Esophagus squamous epithelium (tissue), 5 donors: ENCODE measurements at regions not wholly inside any gene's neighbourhood (a gene's known extent, or its start where the extent isn't known, plus 50 kb on each side); places are given as distances from the start of the nearest gene placed in this dataset.

Experiments
- DNase-seq: peaks from one replicate; lab custom pipeline; 2025; lab: John Stamatoyannopoulos, UW
- H3K27ac ChIP-seq, 4 donors: fragments of 200-600 bp; sonication (generic); one replicate each; pipeline ENCODE4 v1.5.1; 2016 to 2019; ENCODE audit warnings: mild to moderate bottlenecking in 1 of 4
- H3K27me3 ChIP-seq, 4 donors: fragments of 200-600 bp; sonication (generic); 1 replicate in 3 of 4; 2 replicates in 1 of 4; pipeline versions ENCODE4 v1.5.1 to v1.6.0; 2017 to 2021; ENCODE audit warnings: antibody characterized with exemption in 1 of 4
- H3K36me3 ChIP-seq, 3 donors: fragments of 200-600 bp; sonication (generic); one replicate each; pipeline ENCODE4 v1.5.1; 2016 to 2019
- H3K4me1 ChIP-seq, 3 donors: fragments of 200-600 bp; sonication (generic); one replicate each; pipeline ENCODE4 v1.5.1; 2017 to 2019
- H3K4me3 ChIP-seq, 4 donors: fragments of 200-600 bp; sonication (generic); 1 replicate in 3 of 4; 2 replicates in 1 of 4; pipeline ENCODE4 v1.5.1; 2016 to 2019; ENCODE audit warnings: mild to moderate bottlenecking in 2 of 4, moderate library complexity in 1 of 4
- H3K9me3 ChIP-seq, 3 donors: fragments of 200-600 bp; sonication (generic); one replicate each; pipeline ENCODE4 v1.5.1; 2016 to 2019
- POLR2A ChIP-seq, 4 donors: fragments of 450-650 bp; IDR thresholded peaks; one replicate each; pipeline ENCODE4 v1.6.1; 2017; ENCODE audit warnings: antibody characterized with exemption in 4 of 4, mild to moderate bottlenecking in 4 of 4, moderate library complexity in 3 of 4
- WGBS, 2 donors: methylation state at CpG; one replicate each; pipeline ENCODE4 v1.1.5; 2018; 5-methylcytosine and 5-hydroxymethylcytosine counted together
- intact Hi-C: fragments of 100-400 bp; cut with DNase I; formaldehyde crosslinking; loops from one replicate; pipeline ENCODE4 v1.15.0; 2022
- TF ChIP-seq, protein P1 (sequence below), 6 experiments: fragments of 450-650 bp in 4 of 6; fragments of 200-600 bp in 2 of 6; sonication (generic) in 2 of 6; IDR thresholded peaks; one replicate each; pipeline ENCODE4 v1.5.1; 2016 to 2019; ENCODE audit warnings: antibody characterized with exemption in 6 of 6, mild to moderate bottlenecking in 4 of 6, moderate library complexity in 4 of 6
- donor health status: DM: yes; HTN: yes; CAD: no.

DNA sequence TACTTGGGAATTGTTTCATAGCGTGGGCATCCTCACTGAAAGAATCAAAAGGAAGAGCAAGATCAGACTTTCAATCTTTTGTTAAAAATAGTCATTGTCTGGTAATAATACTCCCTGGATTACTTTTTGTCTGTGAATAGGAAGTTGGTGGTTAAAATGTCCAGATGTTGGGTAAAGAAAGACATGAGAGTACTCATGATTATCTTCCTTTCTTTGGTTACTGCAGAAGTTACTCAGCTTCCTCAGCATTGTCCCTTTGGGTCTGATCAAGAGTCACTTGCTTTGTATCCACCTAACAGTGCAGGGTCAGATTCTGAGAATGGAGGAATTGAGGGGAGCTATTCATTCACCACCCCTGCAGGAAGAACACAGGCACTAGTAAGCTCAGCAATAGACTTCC is 54.6 kb downstream of the RIN2 start:
- no peak for DNase-seq
- no peaks in the 10 kb centered on the region for H3K27me3 ChIP-seq
- H3K27ac ChIP-seq = peak overlapping the region in 2 of 4 donors; percentile 14 to 17
- intact Hi-C loops = no loop called here
- H3K9me3 ChIP-seq = no peaks in the 10 kb centered on the region
- TF ChIP-seq, protein P1, sequence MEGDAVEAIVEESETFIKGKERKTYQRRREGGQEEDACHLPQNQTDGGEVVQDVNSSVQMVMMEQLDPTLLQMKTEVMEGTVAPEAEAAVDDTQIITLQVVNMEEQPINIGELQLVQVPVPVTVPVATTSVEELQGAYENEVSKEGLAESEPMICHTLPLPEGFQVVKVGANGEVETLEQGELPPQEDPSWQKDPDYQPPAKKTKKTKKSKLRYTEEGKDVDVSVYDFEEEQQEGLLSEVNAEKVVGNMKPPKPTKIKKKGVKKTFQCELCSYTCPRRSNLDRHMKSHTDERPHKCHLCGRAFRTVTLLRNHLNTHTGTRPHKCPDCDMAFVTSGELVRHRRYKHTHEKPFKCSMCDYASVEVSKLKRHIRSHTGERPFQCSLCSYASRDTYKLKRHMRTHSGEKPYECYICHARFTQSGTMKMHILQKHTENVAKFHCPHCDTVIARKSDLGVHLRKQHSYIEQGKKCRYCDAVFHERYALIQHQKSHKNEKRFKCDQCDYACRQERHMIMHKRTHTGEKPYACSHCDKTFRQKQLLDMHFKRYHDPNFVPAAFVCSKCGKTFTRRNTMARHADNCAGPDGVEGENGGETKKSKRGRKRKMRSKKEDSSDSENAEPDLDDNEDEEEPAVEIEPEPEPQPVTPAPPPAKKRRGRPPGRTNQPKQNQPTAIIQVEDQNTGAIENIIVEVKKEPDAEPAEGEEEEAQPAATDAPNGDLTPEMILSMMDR (IDR thresholded peaks at IDR 0.05) = no peak
- no peak for TF ChIP-seq POLR2A (IDR thresholded peaks at IDR 0.05)
- H3K4me1 ChIP-seq = peaks cover 0 to 55% (median 16%) of the 10 kb centered on the region in 3 donors
- 87 to 93% methylated on average over 1 of the region's 1 CpG for WGBS, 2 donors
- peaks cover 0 to 24% (median 0%) of the 10 kb centered on the region in 3 donors for H3K36me3 ChIP-seq
- no peak overlapping the region for H3K4me3 ChIP-seq

DNA sequence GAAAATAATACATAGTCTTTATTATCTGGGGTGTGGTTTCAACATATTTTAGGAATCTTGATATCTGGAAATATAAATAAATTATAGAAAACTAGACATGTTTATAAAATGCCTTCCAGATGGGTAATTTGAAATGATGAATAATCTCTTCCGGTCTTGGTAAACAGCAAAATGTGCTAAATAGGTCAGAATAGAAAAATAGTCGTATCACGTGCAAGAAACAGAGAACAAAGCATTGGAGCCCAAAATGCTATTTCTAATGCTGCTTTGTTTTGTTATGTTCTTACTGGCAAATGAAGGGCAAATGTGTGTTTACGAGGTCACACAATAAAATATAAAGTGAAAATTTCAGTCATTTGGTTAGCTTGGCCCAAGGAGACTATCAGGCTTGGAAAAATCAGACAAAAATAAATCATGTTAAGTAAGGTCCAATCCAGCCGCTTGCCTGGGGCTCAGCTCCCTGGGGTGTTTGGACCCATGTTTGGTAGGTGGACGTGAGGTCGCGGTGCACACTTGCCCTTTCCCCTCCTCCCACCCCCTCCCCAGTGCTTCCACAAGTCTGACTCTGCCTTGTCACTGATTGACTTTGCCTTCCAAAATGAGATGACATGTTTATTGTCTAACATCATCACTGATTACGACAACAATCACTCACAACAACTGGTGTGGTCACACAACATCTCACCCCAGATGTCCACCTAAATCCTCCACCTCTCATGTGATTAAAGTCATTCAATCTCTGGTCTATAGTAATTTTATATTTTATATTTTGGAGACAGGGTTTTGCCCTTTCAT is 56.0 kb downstream of the RIN2 start:
- intact Hi-C loops = no loop called here
- peaks cover 0 to 45% (median 13%) of the 10 kb centered on the region in 3 donors for H3K4me1 ChIP-seq
- H3K9me3 ChIP-seq = peaks cover 0 to 3% (median 0%) of the 10 kb centered on the region in 3 donors
- no peaks in the 10 kb centered on the region for H3K27me3 ChIP-seq
- whole genome bisulfite sequencing, 2 donors = 68 to 76% methylated on average over 9 of the region's 9 CpGs
- H3K36me3 ChIP-seq = peaks cover 0 to 17% (median 0%) of the 10 kb centered on the region in 3 donors
- DNase-seq = no peak
- H3K4me3 ChIP-seq = no peak overlapping the region
- peak overlapping the region in 2 of 4 donors; percentile 47 to 70 for H3K27ac ChIP-seq
- TF ChIP-seq, protein P1 (IDR thresholded peaks at IDR 0.05) = no peak
- TF ChIP-seq POLR2A (IDR thresholded peaks at IDR 0.05) = no peak

DNA sequence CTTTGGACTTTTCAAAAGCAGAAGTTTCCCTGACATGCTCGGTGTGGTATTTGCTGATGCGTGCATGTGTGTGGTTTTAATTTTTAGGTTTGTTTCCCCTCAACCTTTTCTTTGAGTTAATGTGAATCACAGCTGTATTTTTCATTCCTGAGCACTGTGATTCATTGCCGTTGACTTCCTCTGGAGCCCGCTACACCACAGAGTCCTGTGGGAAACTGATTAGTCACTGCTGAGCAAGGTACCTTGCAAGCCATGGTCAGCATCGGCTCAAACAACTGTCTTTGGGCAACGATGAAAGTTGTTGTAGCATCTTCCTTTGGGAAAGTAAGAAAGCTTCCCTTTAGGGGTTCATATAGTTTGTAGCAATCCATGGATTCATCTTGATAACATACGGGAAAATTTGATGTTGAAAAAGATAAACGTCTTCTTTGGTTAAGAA is 57.5 kb downstream of the RIN2 start:
- peak overlapping the region in 3 of 4 donors; percentile 9 to 70 (median 32) for H3K27ac ChIP-seq
- no peak for TF ChIP-seq POLR2A (IDR thresholded peaks at IDR 0.05)
- TF ChIP-seq, protein P1 (IDR thresholded peaks at IDR 0.05) = peak in 2 of 6 experiments; percentile 13 to 19
- no peaks in the 10 kb centered on the region for H3K27me3 ChIP-seq
- no peak overlapping the region for H3K4me3 ChIP-seq
- WGBS, 2 donors = 10 to 14% methylated on average over 8 of the region's 8 CpGs
- H3K4me1 ChIP-seq = peaks cover 0 to 45% (median 13%) of the 10 kb centered on the region in 3 donors
- H3K9me3 ChIP-seq = peaks cover 0 to 4% (median 0%) of the 10 kb centered on the region in 3 donors
- H3K36me3 ChIP-seq = peaks cover 0 to 14% (median 0%) of the 10 kb centered on the region in 3 donors
- DNase-seq = no peak
- intact Hi-C loops = no loop called here

DNA sequence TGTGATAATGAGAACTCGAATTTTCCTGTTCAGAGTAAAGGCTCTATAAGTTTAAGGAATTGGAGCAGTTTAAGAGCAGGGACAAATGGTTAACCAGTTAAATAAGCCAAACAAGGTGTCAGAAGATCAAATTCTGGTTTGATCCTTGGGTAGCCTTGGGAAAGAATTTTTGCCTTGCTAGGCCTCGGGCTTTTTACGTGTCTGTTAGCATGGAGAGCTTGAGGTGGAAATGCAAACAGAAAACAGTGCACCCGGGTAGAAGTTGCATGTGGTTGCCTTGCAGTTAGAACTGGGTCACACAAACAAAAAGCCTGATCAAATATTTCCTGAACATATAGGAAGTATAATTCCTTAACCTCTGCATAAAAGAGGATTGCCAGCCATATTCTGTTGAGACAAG is 58.3 kb downstream of the RIN2 start:
- no peak for DNase-seq
- Histone ChIP-seq H3K9me3 (peaks cover 0 to 4% (median 0%) of the 10 kb centered on the region in 3 donors), H3K27me3 (no peaks in the 10 kb centered on the region), H3K36me3 (peaks cover 0 to 10% (median 0%) of the 10 kb centered on the region in 3 donors), H3K4me3 (no peak overlapping the region), H3K4me1 (peaks cover 0 to 45% (median 13%) of the 10 kb centered on the region in 3 donors), H3K27ac (peak overlapping the region in 3 of 4 donors; percentile 11 to 45 (median 32))
- intact Hi-C loops = no loop called here
- WGBS, 2 donors = 78 to 86% methylated on average over 4 of the region's 4 CpGs
- TF ChIP-seq, protein P1 (IDR thresholded peaks at IDR 0.05) = no peak
- TF ChIP-seq POLR2A (IDR thresholded peaks at IDR 0.05) = no peak

DNA sequence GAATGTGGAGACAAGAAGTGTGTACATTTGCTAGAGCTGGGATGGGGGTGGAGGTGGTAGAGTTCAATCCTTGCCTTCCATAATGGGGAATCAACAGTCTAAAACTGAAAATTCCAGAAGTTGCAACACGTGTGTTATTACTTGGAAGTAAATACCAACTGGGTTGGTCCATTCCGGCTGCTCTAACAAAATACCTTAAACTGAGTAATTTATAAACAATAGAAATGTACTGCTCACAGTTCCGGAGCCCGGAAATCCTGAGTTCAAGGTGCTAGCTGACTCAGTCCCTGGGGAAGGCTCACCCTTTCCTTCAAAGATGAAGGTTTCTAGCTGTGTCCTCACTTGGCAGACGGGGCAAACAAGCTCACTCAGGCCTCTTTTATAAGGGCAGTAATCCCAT is 59.0 kb downstream of the RIN2 start:
- H3K27me3 ChIP-seq = no peaks in the 10 kb centered on the region
- TF ChIP-seq, protein P1 (IDR thresholded peaks at IDR 0.05) = no peak
- TF ChIP-seq POLR2A (IDR thresholded peaks at IDR 0.05) = no peak
- H3K27ac ChIP-seq = peak overlapping the region in 3 of 4 donors; percentile 11 to 45 (median 16)
- H3K4me3 ChIP-seq = no peak overlapping the region
- WGBS, 2 donors = 33 to 34% methylated on average over 4 to 5 of the region's 5 CpGs
- H3K9me3 ChIP-seq = peaks cover 0 to 4% (median 0%) of the 10 kb centered on the region in 3 donors
- intact Hi-C loops = no loop called here
- H3K36me3 ChIP-seq = peaks cover 0 to 9% (median 0%) of the 10 kb centered on the region in 3 donors
- no peak for DNase-seq
- H3K4me1 ChIP-seq = peaks cover 0 to 45% (median 13%) of the 10 kb centered on the region in 3 donors
